SH-SY5Y (cell line): ENCODE measurements at regions not wholly inside any gene's neighbourhood (a gene's known extent, or its start where the extent isn't known, plus 50 kb on each side); places are given as distances from the start of the nearest gene placed in this dataset.

ENCODE experiments used
- GATA2 ChIP-seq: IDR thresholded peaks from 2 replicates; pipeline ENCODE4 v1.6.1; 2011; ENCODE audit warnings: mild to moderate bottlenecking, low read depth, low read length
- GATA3 ChIP-seq: IDR thresholded peaks from 2 replicates; pipeline ENCODE4 v1.6.1; 2011; ENCODE audit warnings: low read depth, mild to moderate bottlenecking, low read length, moderate library complexity

DNA sequence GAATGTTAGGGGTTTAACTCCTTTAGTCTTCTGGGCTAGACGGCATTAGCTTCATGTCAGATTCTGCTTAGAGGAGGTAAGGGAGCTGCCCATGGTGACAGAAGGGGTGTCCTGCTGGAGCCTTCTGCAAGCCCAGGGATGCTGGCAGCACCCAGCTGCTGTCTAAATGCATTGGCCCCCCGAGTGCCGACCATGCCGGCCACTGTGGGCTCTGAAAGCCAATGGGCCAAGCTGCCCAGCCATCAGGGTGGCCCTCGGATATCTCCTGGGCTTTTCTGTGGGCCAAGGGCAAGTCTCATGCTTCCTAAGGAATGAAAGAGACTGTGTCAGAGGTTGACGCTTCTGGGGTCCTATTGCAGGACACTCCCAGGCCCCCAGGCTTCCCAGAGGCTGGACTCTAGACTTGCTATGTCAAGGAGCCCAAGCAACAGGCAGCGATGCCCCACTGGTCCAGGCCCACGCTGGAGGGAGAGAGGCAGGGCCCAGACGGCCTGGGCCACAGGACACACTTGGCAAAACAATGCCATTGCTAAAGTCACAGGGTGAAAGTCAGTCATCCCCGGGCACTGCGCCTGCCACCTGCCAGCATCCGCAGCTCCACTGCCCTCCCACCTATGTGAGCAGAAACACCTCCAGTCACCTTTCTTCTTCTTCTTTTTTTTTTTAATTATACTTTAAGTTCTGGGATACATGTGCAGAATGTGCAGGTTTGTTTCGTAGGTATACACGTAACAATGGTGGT lies 160.2 kb upstream of the GPR12 start:
- TF ChIP-seq GATA2 = no peak
- TF ChIP-seq GATA3 = no peak
